CD4-positive, alpha-beta T cell treated with Interleukin-21 for 1 hour (primary cell): ENCODE measurements at regions not wholly inside any gene's neighbourhood (a gene's known extent, or its start where the extent isn't known, plus 50 kb on each side); places are given as distances from the start of the nearest gene placed in this dataset.

Experiments used
- DNase-seq: peaks from one replicate; pipeline ENCODE4 v3.0.0-alpha.2; 2020

- no peak for DNase-seq
Observed at GRCh38 chr1:218686258-218686657, 341.1 kb downstream of the TGFB2 start.

- DNase-seq = no peak
Observed at GRCh38 chr1:218686761-218687160, 341.6 kb downstream of the TGFB2 start.

- DNase-seq = no peak
Observed at GRCh38 chr1:218692808-218693207, 347.7 kb downstream of the TGFB2 start.

- no peak for DNase-seq
Observed at GRCh38 chr1:218693599-218693998, 348.5 kb downstream of the TGFB2 start.

GRCh38 chr1:218694085-218694484 lies 348.9 kb downstream of the TGFB2 start:
- DNase-seq = no peak

GRCh38 chr1:218694636-218695035 lies 349.5 kb downstream of the TGFB2 start:
- no peak for DNase-seq

GRCh38 chr1:218695525-218695924 lies 350.4 kb downstream of the TGFB2 start:
- DNase-seq = no peak

GRCh38 chr1:218698141-218698540 lies 353.0 kb downstream of the TGFB2 start:
- no peak for DNase-seq

GRCh38 chr1:218699421-218699820 lies 354.3 kb downstream of the TGFB2 start:
- no peak for DNase-seq

GRCh38 chr1:218699865-218700264 lies 354.7 kb downstream of the TGFB2 start:
- no peak for DNase-seq

GRCh38 chr1:218700666-218701065 lies 355.5 kb downstream of the TGFB2 start:
- no peak for DNase-seq

GRCh38 chr1:218701131-218701530 lies 356.0 kb downstream of the TGFB2 start:
- DNase-seq = no peak

- no peak for DNase-seq
Observed at GRCh38 chr1:218702775-218703174, 357.6 kb downstream of the TGFB2 start.

GRCh38 chr1:218703836-218704235 lies 358.7 kb downstream of the TGFB2 start:
- no peak for DNase-seq

GRCh38 chr1:218705391-218705790 lies 360.3 kb downstream of the TGFB2 start:
- no peak for DNase-seq

- no peak for DNase-seq
Observed at GRCh38 chr1:218705911-218706893, 361.1 kb downstream of the TGFB2 start.

GRCh38 chr1:218711001-218711400 lies 365.9 kb downstream of the TGFB2 start:
- no peak for DNase-seq

- DNase-seq = no peak
Observed at GRCh38 chr1:218711884-218712674, 366.9 kb downstream of the TGFB2 start.

- no peak for DNase-seq
Observed at GRCh38 chr1:218712677-218713076, 367.5 kb downstream of the TGFB2 start.

GRCh38 chr1:218715961-218716669 lies 371.0 kb downstream of the TGFB2 start:
- DNase-seq = no peak

GRCh38 chr1:218717575-218717974 lies 372.4 kb downstream of the TGFB2 start:
- DNase-seq = no peak

GRCh38 chr1:218718206-218718605 lies 373.1 kb downstream of the TGFB2 start:
- no peak for DNase-seq

GRCh38 chr1:218718977-218719376 lies 373.8 kb downstream of the TGFB2 start:
- DNase-seq = no peak
